Breast epithelium (tissue), 4 donors: ENCODE measurements at regions not wholly inside any gene's neighbourhood (a gene's known extent, or its start where the extent isn't known, plus 50 kb on each side); places are given as distances from the start of the nearest gene placed in this dataset.

ENCODE experiments used
- DNase-seq, 2 donors: peaks; one replicate each; pipeline ENCODE4 v3.0.0-alpha.2; 2019; ENCODE audit warnings: low spot score in 2 of 2
- H3K27ac ChIP-seq, 2 donors: fragments of 200-600 bp; sonication (generic) in 1 of 2; one replicate each; pipeline ENCODE4 v1.5.1; 2016 to 2019; ENCODE audit warnings: mild to moderate bottlenecking in 1 of 2
- H3K27me3 ChIP-seq, 2 donors: fragments of 200-600 bp; sonication (generic) in 1 of 2; one replicate each; pipeline versions ENCODE4 v1.5.1 to v1.6.0; 2017 to 2019; ENCODE audit warnings: control low read depth in 1 of 2, mild to moderate bottlenecking in 1 of 2
- H3K36me3 ChIP-seq: fragments of 200-600 bp; one replicate; pipeline ENCODE4 v1.5.1; 2019
- H3K4me1 ChIP-seq, 2 donors: fragments of 200-600 bp; sonication (generic); one replicate each; pipeline ENCODE4 v1.5.1; 2016 to 2019; ENCODE audit warnings: control low read depth in 1 of 2
- H3K4me3 ChIP-seq, 3 donors: fragments of 200-600 bp; sonication (generic); 1 replicate in 2 of 3; 2 replicates in 1 of 3; pipeline ENCODE4 v1.5.1; 2016 to 2019; ENCODE audit warnings: mild to moderate bottlenecking in 3 of 3, moderate library complexity in 2 of 3
- H3K9me3 ChIP-seq, 2 donors: fragments of 200-600 bp; sonication (generic) in 1 of 2; one replicate each; pipeline ENCODE4 v1.5.1; 2016 to 2019; ENCODE audit warnings: control low read depth in 1 of 2
- CTCF ChIP-seq, 3 donors: fragments of 450-650 bp; IDR thresholded peaks; one replicate each; pipeline ENCODE4 v1.5.1; 2016 to 2017; ENCODE audit warnings: antibody characterized with exemption in 3 of 3, mild to moderate bottlenecking in 3 of 3, moderate library complexity in 3 of 3
- POLR2A ChIP-seq: fragments of 450-650 bp; IDR thresholded peaks from one replicate; pipeline ENCODE4 v1.6.1; 2016; ENCODE audit warnings: antibody characterized with exemption, mild to moderate bottlenecking, moderate library complexity
- POLR2AphosphoS5 ChIP-seq, 3 donors: sonication (generic); formaldehyde crosslinking; IDR thresholded peaks; one replicate each; pipeline ENCODE4 v1.6.1; 2017; ENCODE audit warnings: antibody characterized with exemption in 3 of 3
- intact Hi-C: fragments of 100-400 bp; cut with DNase I; formaldehyde crosslinking; loops from one replicate; pipeline ENCODE4 v1.15.1; 2023; ENCODE audit warnings: low total_unique reads

- DNase-seq, result no peak
- Histone ChIP-seq H3K9me3 (no peaks in the 10 kb centered on the region), H3K27ac (no peak overlapping the region), H3K4me3 (no peak overlapping the region), H3K4me1 (no peaks in the 10 kb centered on the region), H3K36me3 (no peaks in the 10 kb centered on the region), H3K27me3 (no peaks in the 10 kb centered on the region)
- TF ChIP-seq POLR2A (no peak), POLR2AphosphoS5 (IDR thresholded peaks at IDR 0.05) (no peak), CTCF (IDR thresholded peaks at IDR 0.05) (no peak)
- intact Hi-C loops, result no loop called here
Measured at GRCh38 chr6:164926686-164927085, 382.7 kb downstream of the C6orf118 start.

GRCh38 chr6:164925681-164926530 lies 383.5 kb downstream of the C6orf118 start:
- no peaks in the 10 kb centered on the region for H3K36me3 ChIP-seq
- H3K4me3 ChIP-seq, result no peak overlapping the region
- no peaks in the 10 kb centered on the region for H3K27me3 ChIP-seq
- intact Hi-C loops, result no loop called here
- no peaks in the 10 kb centered on the region for H3K9me3 ChIP-seq
- DNase-seq, result no peak
- no peak for TF ChIP-seq CTCF (IDR thresholded peaks at IDR 0.05)
- H3K4me1 ChIP-seq, result no peaks in the 10 kb centered on the region
- no peak overlapping the region for H3K27ac ChIP-seq

GRCh38 chr6:164924674-164925073 lies 384.7 kb downstream of the C6orf118 start:
- DNase-seq, result no peak
- H3K27me3 ChIP-seq, result no peaks in the 10 kb centered on the region
- H3K4me3 ChIP-seq, result no peak overlapping the region
- intact Hi-C loops, result no loop called here
- H3K4me1 ChIP-seq, result no peaks in the 10 kb centered on the region
- H3K36me3 ChIP-seq, result no peaks in the 10 kb centered on the region
- TF ChIP-seq POLR2A, result no peak
- TF ChIP-seq POLR2AphosphoS5 (IDR thresholded peaks at IDR 0.05), result no peak
- TF ChIP-seq CTCF (IDR thresholded peaks at IDR 0.05), result no peak
- no peak overlapping the region for H3K27ac ChIP-seq
- H3K9me3 ChIP-seq, result no peaks in the 10 kb centered on the region

- TF ChIP-seq CTCF (IDR thresholded peaks at IDR 0.05), result no peak
- TF ChIP-seq POLR2AphosphoS5 (IDR thresholded peaks at IDR 0.05), result no peak
- TF ChIP-seq POLR2A, result no peak
- intact Hi-C loops, result no loop called here
Measured at GRCh38 chr6:164917211-164917610, 392.2 kb downstream of the C6orf118 start.

GRCh38 chr6:164916087-164916486 lies 393.3 kb downstream of the C6orf118 start:
- intact Hi-C loops, result no loop called here
- H3K9me3 ChIP-seq, result peaks cover 0 to 8% of the 10 kb centered on the region in 2 donors
- TF ChIP-seq POLR2A, result no peak
- no peak for TF ChIP-seq POLR2AphosphoS5 (IDR thresholded peaks at IDR 0.05)
- no peak for TF ChIP-seq CTCF (IDR thresholded peaks at IDR 0.05)

More at GRCh38 chr6:164917211-164917610, 392.2 kb downstream of the C6orf118 start:
- peaks cover 0 to 8% of the 10 kb centered on the region in 2 donors for H3K9me3 ChIP-seq
- no peaks in the 10 kb centered on the region for H3K4me1 ChIP-seq
- DNase-seq, result no peak
- no peaks in the 10 kb centered on the region for H3K27me3 ChIP-seq
- H3K4me3 ChIP-seq, result no peak overlapping the region
- no peak overlapping the region for H3K27ac ChIP-seq
- H3K36me3 ChIP-seq, result no peaks in the 10 kb centered on the region

More at GRCh38 chr6:164916087-164916486, 393.3 kb downstream of the C6orf118 start:
- Histone ChIP-seq H3K4me3 (no peak overlapping the region), H3K4me1 (no peaks in the 10 kb centered on the region), H3K27me3 (no peaks in the 10 kb centered on the region), H3K36me3 (no peaks in the 10 kb centered on the region), H3K27ac (no peak overlapping the region)
- no peak for DNase-seq
